Stimulated activated naive CD8-positive, alpha-beta T cell treated with anti-CD3 and anti-CD28 coated beads, Interleukin-15, amount 100 ng/mL, for 72 hours (primary cell): ENCODE measurements at regions not wholly inside any gene's neighbourhood (a gene's known extent, or its start where the extent isn't known, plus 50 kb on each side); places are given as distances from the start of the nearest gene placed in this dataset.
A peak's percentile ranks its signal among the peaks of the same experiment; 100 is the strongest.

ENCODE experiments used
- ATAC-seq: fragments of 150-1000 bp; cut with Tn5 transposase; 2 replicates; pipeline ENCODE4 v1.10.0; 2021; ENCODE audit warnings: mild to moderate bottlenecking, moderate library complexity
- DNase-seq, 2 donors: peaks; one replicate each; pipeline ENCODE4 v3.0.0; 2021 to 2022
- H3K27ac Mint-ChIP-seq, 2 donors: one replicate each; pipeline ENCODE4 v1.8.0; 2022; ENCODE audit warnings: mild to moderate bottlenecking in 2 of 2, mixed read lengths in 2 of 2, moderate library complexity in 2 of 2
- H3K27me3 Mint-ChIP-seq: one replicate; pipeline ENCODE4 v1.8.0; 2022; ENCODE audit warnings: mixed read lengths
- H3K4me1 Mint-ChIP-seq: one replicate; pipeline ENCODE4 v1.8.0; 2022; ENCODE audit warnings: mild to moderate bottlenecking, mixed read lengths
- H3K4me3 Mint-ChIP-seq, 2 donors: one replicate each; pipeline ENCODE4 v1.8.0; 2022; ENCODE audit warnings: mild to moderate bottlenecking in 2 of 2, mixed read lengths in 2 of 2, moderate library complexity in 1 of 2
- H3K9me3 Mint-ChIP-seq, 2 donors: one replicate each; pipeline ENCODE4 v1.8.0; 2022; ENCODE audit warnings: mixed read lengths in 2 of 2

GRCh38 chr15:23514484-23514883 is 51.0 kb upstream of the MKRN3 start:
- H3K9me3 Mint-ChIP-seq, result peaks cover 12 to 17% of the 10 kb centered on the region in 2 donors
- DNase-seq (peak in 1 of 2 donors; percentile 7), ATAC-seq (peak; percentile 56)
- H3K27ac Mint-ChIP-seq, result peak overlapping the region; percentile 27 to 31
- no peaks in the 10 kb centered on the region for H3K27me3 Mint-ChIP-seq
- no peak overlapping the region for H3K4me3 Mint-ChIP-seq
- H3K4me1 Mint-ChIP-seq, result no peaks in the 10 kb centered on the region

GRCh38 chr15:23506762-23507161 is 58.7 kb upstream of the MKRN3 start:
- Mint-ChIP-seq H3K9me3 (peaks cover 14 to 19% of the 10 kb centered on the region in 2 donors), H3K27me3 (no peaks in the 10 kb centered on the region), H3K4me3 (no peak overlapping the region), H3K27ac (no peak overlapping the region), H3K4me1 (peaks cover 7% of the 10 kb centered on the region)
- ATAC-seq, result no peak
- DNase-seq, result no peak

GRCh38 chr15:23503980-23504379 is 56.9 kb upstream of the GOLGA6L2 start:
- Mint-ChIP-seq H3K27ac (peak overlapping the region in 1 of 2 donors; percentile 80), H3K4me1 (peaks cover 7% of the 10 kb centered on the region), H3K4me3 (peak overlapping the region; percentile 62 to 69), H3K27me3 (no peaks in the 10 kb centered on the region), H3K9me3 (no peaks in the 10 kb centered on the region)
- ATAC-seq (peak; percentile 20), DNase-seq (no peak)

- Mint-ChIP-seq H3K9me3 (no peaks in the 10 kb centered on the region), H3K4me3 (peak overlapping the region in 1 of 2 donors; percentile 69), H3K27ac (peak overlapping the region in 1 of 2 donors; percentile 80), H3K27me3 (no peaks in the 10 kb centered on the region), H3K4me1 (peaks cover 7% of the 10 kb centered on the region)
- ATAC-seq (peak; percentile 85), DNase-seq (peak in 1 of 2 donors; percentile 11)
Observed at GRCh38 chr15:23503576-23503975, 56.5 kb upstream of the GOLGA6L2 start.

- Mint-ChIP-seq H3K27me3 (no peaks in the 10 kb centered on the region), H3K4me1 (no peaks in the 10 kb centered on the region), H3K9me3 (no peaks in the 10 kb centered on the region), H3K27ac (no peak overlapping the region), H3K4me3 (no peak overlapping the region)
- DNase-seq (no peak), ATAC-seq (no peak)
Observed at GRCh38 chr15:23497710-23498111, 50.7 kb upstream of the GOLGA6L2 start.
